ENCODE measurements at regions not wholly inside any gene's neighbourhood (a gene's known extent, or its start where the extent isn't known, plus 50 kb on each side); places are given as distances from the start of the nearest gene placed in this dataset.
"Not testable (repeated sequence)": the region's sequence is repeated elsewhere in the genome, so short reads cannot be mapped to it uniquely, and the experiment has no call there.

GRCh38 chr6:166790808-166791207 is 163.8 kb upstream of the RPS6KA2 start:
- not testable (repeated sequence) for TF ChIP-seq CTCF (IDR thresholded peaks at IDR 0.05); EZH2 (IDR thresholded peaks at IDR 0.05; ENCODE audit: borderline replicate concordance, insufficient read depth, low read depth, low read length, poor library complexity, severe bottlenecking)

All from B cell (primary cell).